ENCODE measurements at regions not wholly inside any gene's neighbourhood (a gene's known extent, or its start where the extent isn't known, plus 50 kb on each side); places are given as distances from the start of the nearest gene placed in this dataset.
"Not testable (repeated sequence)": the region's sequence is repeated elsewhere in the genome, so short reads cannot be mapped to it uniquely, and the experiment has no call there.

DNA sequence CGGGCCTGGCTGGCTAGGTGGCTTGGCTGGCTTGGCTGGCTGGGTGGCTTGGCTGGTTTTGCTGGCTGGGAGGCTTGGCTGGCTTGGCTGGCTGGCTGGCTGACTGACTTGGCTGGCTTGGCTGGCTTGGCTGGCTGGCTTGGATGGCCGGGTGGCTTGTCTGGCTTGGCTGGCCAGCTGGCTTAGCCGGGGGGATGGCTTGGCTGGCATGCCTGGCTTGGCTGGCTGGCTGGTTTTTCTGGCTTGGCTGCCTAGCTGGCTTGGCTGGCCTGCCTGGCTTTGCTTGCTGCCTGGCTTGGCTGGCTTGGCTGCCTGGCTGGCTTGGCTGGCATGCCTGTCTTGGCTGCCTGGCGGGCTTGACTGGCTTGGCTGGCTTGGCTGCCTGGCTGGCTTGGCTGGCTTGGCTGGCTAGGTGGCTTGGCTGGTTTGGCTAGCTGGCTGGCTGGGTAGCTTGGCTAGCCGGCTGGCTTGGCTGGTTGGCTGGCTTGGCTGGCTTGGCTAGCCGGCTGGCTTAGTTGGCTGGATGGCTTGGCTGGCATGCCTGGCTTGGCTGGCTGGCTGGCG lies 2829.6 kb downstream of the RPIA start:
- not testable (repeated sequence) for DNase-seq (ENCODE audit: low spot score)

DNA sequence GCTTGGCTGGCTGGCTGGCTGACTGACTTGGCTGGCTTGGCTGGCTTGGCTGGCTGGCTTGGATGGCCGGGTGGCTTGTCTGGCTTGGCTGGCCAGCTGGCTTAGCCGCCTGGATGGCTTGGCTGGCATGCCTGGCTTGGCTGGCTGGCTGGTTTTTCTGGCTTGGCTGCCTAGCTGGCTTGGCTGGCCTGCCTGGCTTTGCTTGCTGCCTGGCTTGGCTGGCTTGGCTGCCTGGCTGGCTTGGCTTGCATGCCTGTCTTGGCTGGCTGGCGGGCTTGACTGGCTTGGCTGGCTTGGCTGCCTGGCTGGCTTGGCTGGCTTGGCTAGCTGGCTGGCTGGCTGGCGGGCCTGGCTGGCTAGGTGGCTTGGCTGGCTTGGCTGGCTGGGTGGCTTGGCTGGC lies 2830.5 kb downstream of the RPIA start:
- DNase-seq (ENCODE audit: low spot score): not testable (repeated sequence)

DNA sequence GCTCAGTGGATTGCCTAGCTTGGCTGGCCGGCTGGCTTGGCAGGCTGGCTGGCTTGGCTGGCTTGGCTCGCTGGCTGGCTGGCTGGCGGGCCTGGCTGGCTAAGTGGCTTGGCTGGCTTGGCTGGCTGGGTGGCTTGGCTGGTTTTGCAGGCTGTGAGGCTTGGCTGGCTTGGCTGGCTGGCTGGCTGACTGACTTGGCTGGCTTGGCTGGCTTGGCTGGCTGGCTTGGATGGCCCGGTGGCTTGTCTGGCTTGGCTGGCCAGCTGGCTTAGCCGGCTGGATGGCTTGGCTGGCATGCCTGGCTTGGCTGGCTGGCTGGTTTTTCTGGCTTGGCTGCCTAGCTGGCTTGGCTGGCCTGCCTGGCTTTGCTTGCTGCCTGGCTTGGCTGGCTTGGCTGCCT lies 2831.4 kb downstream of the RPIA start:
- not testable (repeated sequence) for DNase-seq (ENCODE audit: low spot score)

DNA sequence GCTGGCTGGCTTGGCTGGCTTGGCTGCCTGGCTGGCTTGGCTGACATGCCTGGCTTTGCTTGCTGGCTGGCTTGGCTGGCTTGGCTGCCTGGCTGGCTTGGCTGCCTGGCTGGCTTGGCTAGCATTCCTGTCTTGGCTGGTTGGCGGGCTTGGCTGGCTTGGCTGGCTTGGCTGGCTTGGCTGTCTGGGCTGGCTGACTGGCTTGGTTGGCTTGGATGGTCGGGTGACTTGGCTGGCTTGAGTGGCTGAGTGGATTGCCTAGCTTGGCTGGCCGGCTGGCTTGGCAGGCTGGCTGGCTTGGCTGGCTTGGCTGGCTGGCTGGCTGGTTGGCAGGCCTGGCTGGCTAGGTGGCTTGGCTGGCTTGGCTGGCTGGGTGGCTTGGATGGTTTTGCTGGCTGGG lies 2832.3 kb downstream of the RPIA start:
- DNase-seq (ENCODE audit: low spot score): not testable (repeated sequence)

DNA sequence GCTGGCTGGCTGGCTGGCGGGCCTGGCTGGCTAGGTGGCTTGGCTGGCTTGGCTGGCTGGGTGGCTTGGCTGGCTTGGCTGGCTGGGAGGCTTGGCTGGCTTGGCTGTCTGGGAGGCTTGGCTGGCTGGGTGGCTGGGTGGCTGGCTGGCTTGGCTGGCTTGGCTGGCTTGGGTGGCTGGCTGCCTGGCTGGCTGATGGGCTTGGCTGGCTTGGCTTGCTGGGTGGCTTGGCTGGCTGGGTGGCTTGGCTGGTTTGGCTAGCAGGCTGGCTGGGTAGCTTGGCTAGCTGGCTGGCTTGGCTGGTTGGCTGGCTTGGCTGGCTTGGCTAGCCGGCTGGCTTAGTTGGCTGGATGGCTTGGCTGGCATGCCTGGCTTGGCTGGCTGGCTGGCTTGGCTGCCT lies 2834.1 kb downstream of the RPIA start:
- DNase-seq (ENCODE audit: low spot score): not testable (repeated sequence)

DNA sequence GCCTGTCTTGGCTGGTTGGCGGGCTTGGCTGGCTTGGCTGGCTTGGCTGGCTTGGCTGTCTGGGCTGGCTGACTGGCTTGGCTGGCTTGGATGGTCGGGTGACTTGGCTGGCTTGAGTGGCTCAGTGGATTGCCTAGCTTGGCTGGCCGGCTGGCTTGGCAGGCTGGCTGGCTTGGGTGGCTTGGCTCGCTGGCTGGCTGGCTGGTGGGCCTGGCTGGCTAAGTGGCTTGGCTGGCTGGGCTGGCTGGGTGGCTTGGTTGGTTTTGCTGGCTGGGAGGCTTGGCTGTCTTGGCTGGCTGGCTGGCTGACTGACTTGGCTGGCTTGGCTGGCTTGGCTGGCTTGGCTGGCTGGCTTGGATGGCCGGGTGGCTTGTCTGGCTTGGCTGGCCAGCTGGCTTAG lies 2834.6 kb downstream of the RPIA start:
- DNase-seq (ENCODE audit: low spot score): not testable (repeated sequence)

DNA sequence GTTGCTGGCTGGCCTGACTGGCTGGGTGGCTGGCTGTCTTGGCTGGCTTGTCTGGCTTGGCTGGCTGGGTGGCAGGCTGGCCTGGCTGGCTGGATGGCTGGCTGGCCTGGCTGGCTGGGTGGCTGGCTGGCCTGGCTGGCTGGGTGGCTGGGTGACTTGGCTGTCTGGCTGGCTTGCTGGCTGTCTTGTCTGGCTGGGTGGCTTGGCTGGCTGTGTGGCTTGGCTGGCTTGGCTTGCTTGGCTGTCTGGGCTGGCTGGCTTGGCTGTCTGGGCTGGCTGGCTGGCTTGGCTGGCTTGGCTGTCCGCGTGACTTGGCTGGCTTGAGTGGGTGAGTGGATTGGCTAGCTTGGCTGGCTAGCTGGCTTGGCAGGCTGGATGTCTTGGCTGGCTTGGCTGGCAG lies 2835.6 kb downstream of the RPIA start:
- not testable (repeated sequence) for DNase-seq (ENCODE audit: low spot score)

DNA sequence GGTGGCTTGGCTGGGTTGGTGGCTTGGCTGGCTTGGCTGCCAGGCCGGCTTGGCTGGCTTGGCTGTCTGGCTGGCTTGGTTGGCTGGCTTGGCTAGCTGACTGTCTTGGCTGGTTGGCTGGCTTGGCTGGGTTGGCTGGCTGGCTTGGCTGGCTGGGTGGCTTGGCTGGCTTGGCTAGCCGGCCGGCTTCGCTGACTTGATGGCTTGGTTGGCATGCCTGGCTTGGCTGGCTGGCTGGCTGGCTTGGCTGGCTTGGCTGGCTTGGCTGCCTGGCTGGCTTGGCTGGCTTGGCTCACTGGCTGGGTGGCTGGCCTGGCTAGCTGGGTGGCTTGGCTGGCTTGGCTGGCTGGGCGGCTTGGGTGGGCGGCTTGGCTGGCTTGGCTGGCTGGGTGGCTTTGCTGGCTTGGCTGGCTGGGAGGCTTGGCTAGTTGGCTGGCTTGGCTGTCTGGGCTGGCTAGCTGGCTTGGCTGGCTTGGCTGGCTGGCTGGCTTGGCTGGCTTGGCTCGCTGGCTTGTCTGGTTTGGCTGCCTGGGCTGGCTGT lies 2836.1 kb downstream of the RPIA start:
- not testable (repeated sequence) for DNase-seq (ENCODE audit: low spot score)

DNA sequence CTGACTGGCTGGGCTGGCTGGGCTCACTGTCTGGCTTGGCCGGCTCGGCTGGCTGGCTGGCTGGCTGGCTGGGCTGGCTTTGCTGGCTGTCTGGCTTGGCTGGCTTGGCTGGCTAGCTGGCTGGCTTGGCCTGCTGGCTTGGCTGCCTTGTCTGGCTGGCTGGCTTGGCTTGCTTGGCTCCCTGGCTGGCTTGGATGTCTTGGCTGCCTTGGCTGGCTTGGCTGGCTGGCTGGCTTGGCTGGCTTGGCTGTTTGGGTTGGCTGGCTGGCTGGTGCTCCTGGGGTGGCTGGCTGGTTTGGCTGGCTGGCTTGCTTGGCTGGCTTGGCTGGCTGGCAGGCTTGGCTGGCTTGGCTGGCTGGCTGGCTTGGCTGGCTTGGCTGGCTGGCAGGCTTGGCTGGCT lies 2836.9 kb downstream of the RPIA start:
- DNase-seq (ENCODE audit: low spot score): not testable (repeated sequence)

DNA sequence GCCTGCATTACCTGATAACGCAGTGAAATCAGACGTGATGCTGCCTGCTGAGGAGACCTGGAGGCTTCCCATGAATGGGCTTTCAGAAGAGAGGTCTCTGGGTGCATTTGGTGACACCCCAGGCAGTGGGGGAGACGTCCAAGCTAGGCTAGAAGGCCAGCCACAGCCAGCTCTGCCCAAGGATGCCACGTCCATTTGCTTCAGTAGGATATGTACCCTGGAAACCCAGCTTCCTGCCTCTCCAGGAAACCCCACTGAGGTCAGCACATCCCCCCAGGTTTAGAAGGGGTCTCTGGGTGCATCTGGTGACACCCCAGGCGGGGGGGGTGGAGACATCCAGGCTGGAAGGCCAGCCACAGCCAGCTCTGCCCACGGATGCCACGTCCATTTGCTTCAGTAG lies 2844.6 kb downstream of the RPIA start:
- DNase-seq (ENCODE audit: low spot score): not testable (repeated sequence)

DNA sequence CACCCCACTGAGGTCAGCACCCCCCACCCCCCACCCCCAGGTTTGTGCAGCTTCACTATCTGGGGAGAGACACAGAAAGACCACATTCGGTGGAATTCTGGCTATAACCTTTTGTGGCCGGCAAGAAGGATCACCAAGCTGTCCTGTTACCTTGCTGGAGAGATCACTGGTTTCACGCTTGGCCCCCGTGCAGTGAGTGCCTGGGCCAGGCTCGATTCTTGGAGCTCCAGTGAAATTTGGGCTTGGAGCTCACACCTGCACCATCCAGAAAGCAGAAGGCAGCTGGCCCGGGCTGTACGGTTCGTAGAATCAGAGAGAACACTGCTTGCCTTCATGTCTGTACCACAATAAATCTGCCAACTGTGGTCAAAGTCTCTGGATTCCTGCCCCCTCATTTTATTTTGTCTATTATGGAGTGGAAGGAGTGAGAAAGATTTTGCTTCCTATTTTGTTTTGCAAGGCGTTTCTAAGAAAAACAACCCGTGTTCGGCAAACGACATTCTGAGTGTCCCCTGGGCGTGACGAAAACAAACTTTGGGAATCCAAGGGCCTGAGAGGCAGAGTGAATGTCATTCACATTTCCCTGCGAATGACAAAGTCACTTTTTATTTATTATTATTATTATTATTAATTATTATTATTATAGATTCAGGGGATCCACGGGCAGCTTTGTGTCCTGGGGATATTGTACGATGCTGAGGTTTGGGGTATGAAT lies 2845.2 kb downstream of the RPIA start:
- not testable (repeated sequence) for DNase-seq (ENCODE audit: low spot score)

DNA sequence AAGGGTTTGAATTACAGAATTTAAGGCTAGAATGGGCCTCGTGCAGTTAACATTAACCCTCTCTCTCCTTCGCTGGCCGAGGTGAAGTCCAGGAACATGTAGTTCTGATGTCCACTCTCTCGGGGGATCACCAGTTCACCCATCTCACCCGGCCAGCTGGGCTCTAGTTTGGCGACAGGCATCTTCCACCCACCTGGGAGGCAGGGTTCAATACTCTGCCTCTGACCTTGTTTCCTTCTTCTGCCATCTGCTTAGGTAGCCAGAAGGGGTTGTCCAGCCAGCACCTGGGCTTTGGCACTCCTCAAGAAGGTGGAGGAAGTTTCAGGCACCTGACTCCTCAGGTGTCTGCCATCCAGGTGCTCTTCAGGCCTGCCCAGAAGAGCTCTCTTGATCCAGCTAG lies 2857.8 kb downstream of the RPIA start:
- DNase-seq (ENCODE audit: low spot score): not testable (repeated sequence)

DNA sequence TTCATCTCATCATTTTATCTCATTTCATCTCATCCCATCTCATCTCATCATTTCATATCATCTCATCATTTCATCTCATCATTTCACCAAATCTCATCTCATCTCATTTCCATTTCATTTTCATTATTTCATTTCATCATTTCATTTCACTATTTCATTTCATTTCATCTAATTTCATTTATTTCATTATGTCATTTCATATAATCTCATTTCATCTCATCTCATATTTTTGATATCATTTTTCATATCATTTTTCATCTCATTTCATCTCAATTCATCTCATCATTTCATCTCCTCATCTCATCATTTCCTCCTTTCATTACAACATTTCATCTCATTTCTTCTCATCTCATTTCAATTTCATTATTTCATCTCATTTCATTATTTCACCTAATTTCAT lies 2866.8 kb downstream of the RPIA start:
- DNase-seq (ENCODE audit: low spot score): not testable (repeated sequence)

DNA sequence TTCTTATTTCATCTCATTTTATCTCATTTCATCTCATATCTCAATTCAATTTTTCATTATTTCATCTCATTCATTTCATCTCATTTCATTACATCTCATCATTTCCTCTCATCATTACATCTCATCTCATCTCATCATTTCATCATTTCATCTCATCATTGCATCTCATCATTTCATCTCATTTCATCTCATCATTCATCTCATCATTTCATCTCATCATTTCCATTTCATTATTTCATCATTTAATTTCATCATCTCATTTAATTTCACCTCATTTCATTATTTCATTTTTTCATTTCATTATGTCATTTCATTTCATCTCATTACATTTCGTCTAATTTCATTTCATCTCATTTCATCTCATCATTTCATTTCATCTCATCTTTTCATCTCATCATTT lies 2867.8 kb downstream of the RPIA start:
- DNase-seq (ENCODE audit: low spot score): not testable (repeated sequence)

DNA sequence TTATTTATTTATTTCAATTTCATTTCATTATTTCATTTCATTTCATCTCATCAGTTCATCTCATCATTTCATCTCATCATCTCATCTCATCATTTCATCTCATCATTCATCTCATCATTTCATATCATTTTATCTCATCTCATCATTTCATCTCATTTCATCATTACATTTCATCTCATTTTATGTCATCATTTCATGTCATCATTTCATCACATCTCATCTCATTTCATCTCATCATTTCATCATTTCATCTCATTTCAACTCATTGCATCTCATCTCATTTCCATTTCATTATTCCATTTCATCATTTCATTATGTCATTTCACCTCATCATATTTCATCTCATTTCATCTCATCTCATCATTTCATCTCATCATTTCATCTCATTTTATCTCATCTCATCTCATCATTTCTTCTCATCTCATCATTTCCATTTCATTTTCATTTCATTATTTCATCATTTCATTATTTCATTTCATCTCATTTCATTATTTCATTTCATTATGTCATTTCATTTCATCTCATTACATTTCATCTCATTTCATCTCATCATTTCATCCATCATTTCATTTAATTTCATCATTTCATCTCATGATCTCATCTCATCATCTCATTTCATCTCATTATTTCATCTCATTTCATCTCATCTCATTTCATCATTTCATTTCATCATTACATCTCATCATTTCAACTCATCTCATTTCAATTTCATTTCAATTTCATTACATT lies 2868.6 kb downstream of the RPIA start:
- DNase-seq (ENCODE audit: low spot score): not testable (repeated sequence)

DNA sequence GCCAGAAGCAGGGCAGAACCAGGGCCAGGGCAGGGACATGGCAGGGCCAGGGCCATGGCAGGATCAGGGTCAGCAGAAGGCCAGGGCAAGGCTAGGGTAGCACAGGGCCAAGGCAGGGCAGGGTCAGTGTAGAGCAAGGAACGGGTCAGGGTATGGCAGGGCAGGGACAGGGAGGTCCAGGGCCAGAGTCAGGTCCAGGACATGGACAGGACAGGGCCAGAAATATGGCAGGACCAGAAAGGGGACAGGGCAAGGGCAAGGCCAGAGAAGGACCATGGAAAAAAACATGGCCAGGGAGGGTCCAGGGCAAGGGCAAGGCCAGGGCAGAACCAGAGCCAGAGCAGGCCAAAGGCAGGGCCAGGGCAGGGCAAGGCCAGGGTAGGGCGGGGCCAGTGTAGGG lies 2870.7 kb downstream of the RPIA start:
- not testable (repeated sequence) for DNase-seq (ENCODE audit: low spot score)

DNA sequence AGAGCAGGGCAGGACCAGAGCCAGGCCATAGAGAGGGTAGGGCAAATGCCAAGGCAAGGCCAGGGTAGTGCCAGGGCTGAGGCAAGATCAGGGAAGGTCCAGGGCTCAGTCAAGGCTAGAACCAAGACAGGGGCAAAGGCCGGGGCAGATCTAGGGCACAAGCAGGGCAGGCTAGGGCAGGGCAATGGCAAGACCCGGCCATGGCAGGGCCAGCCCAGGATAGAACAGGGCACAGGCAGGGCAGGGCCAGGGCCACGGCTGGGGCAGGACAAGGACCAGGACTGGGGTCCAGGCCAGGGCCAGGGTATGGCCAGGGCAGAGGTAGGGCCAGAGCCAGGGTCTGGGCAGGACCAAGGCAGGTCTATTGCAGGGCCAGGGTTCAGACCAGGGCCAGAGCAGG lies 2873.2 kb downstream of the RPIA start:
- not testable (repeated sequence) for DNase-seq (ENCODE audit: low spot score)

DNA sequence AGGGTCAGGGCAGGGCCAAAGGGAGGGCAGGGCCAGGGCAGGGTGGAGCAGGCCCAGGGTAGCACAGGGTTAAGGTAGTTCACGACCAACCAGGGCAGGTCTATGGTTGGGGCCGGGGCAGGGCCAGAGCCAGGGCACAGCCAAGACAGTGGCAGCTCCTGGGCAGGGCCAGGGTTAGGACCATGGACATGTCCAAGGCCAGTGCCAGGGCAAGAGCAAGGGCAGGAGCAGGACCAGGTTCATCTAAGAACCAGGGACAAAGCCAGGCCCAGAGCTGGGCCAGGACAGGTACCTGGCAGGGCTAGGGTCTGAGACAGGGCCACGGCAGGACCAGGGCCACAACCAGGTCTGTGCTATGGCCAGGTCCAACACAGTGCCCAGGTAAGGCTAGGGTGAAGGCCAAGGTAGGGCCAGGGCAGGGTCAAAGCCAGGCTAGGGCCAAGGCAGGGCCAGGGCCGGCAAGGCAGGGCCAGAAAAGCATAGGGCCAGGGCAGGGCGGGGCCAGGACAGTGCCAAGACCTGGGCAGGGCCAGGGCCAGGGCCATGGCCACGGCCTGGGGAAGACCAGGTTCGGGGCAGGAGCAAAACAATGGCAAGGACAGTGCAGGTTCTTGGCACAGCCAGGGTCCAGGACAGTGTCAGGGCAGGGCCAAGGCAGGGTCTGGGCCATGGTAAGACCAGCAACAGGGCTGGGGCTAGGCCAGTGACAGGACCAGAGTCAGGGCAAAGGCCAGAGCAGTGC lies 2874.4 kb downstream of the RPIA start:
- DNase-seq (ENCODE audit: low spot score): not testable (repeated sequence)

DNA sequence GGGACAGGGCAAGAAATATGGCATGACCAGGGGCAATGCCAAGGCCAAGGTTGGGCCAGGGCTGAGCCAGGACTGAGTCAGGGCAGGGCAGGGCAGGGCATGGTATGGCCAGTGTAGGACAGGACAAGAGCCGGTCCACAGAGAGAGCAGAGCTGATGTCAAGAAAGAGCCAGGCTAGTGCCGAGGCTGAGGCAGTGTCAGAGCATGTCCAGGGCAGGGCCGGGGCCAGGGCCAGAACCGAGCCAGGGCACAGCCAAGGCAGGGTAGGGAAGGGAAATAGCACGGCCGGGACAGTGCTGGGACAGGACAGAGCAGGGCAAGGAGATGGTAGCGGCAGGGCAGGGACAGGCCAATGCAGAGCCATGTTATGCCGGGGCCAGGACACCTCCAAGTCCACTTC lies 2875.1 kb downstream of the RPIA start:
- DNase-seq (ENCODE audit: low spot score): not testable (repeated sequence)

DNA sequence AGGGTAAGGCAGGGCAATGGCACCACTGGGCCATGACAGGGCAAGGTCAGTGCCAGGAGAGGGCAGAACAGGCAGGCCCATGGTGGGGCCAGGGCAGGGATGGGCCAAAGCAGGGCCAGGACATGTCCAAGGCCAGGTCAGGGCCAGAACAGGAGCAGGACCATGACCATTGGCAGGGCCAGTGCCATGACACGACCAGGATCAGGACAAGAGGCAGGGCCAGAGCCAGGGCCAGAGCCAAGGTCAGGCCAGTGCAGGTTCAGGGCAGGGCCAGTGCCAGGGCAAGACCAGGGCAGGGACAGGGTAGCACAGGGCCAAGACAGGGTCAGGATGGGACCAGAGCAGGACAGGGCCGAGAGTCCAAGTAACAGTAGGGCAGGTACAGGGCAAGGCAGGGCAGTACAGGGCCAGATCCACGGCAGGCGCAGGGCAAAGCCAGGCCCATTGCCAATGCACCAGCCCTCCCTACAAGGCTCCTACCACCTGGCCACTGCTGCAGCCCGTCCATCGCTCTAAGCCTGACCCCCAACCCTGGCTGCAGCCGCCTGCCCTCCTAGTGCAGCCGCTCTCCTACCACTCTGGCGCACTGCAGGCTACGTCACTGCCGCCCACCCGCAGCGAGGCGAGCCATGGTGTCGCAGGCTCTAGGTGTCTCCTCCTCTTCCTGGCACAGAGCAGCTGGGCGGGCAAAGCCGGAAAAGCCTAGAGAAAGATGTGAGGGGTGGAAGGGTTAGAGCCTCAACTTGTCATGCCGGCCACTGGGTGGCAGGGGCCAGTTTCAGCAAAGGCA lies 2876.3 kb downstream of the RPIA start:
- DNase-seq (ENCODE audit: low spot score): not testable (repeated sequence)
